ENCODE measurements at regions not wholly inside any gene's neighbourhood (a gene's known extent, or its start where the extent isn't known, plus 50 kb on each side); places are given as distances from the start of the nearest gene placed in this dataset.

DNA sequence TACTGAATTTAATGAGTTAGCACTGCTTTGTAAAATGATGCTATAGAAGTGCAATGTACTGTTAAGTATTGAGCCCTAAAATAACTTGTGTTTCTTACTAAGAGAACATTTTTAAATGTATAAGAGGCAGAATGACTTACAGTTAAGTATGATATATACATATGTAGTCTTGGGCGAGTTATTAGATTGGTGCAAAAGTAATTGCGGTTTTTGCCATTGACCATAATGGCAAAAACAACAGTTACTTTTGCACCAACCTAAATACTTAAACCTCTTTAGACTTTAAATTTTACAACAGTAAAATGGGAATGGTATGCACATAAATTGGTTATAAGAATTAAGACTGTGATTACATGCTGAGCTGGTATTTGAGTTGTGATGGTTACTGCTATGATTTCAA, 79.8 kb downstream of the CNTN3 start:
- Histone ChIP-seq H3K9ac (ENCODE audit: low read length) (no peak overlapping the region), H3K36me3 (ENCODE audit: insufficient read depth, low read length) (no peaks in the 10 kb centered on the region), H3K9me2 (ENCODE audit: insufficient read depth, low read length) (no peaks in the 10 kb centered on the region), H4K20me1 (ENCODE audit: insufficient read depth) (no peaks in the 10 kb centered on the region), H3K4me3 (ENCODE audit: low read length) (no peak overlapping the region), H3K27me3 (ENCODE audit: insufficient read depth, low read depth, low read length) (no peaks in the 10 kb centered on the region), H3K27ac (ENCODE audit: low read length) (no peak overlapping the region), H3K79me2 (replicated peaks; ENCODE audit: insufficient read depth, low read length) (no peaks in the 10 kb centered on the region), H3K4me2 (ENCODE audit: low read length) (no peak overlapping the region), H3F3A (ENCODE audit: insufficient read depth, low read length, poor library complexity, severe bottlenecking) (no peaks in the 10 kb centered on the region), H2AFZ (ENCODE audit: low read depth, low read length) (no peak overlapping the region), H3K9me3 (ENCODE audit: low read length) (no peaks in the 10 kb centered on the region)
- TF ChIP-seq RAD21 (conservative IDR thresholded peaks at IDR 0.05) (no peak), EZH2 (IDR thresholded peaks at IDR 0.05; ENCODE audit: borderline replicate concordance, insufficient read depth, low read length, poor library complexity, severe bottlenecking) (no peak), TAF1 (IDR thresholded peaks at IDR 0.05; ENCODE audit: low read depth) (no peak), MXI1 (conservative IDR thresholded peaks at IDR 0.05; ENCODE audit: poor library complexity, severe bottlenecking) (no peak), EP300 (conservative IDR thresholded peaks at IDR 0.05; ENCODE audit: poor library complexity, severe bottlenecking) (no peak), SMC3 (conservative IDR thresholded peaks at IDR 0.05; ENCODE audit: poor library complexity) (no peak), POLR2AphosphoS5 (IDR thresholded peaks at IDR 0.05) (no peak)
- TF ChIP-seq, protein P1, sequence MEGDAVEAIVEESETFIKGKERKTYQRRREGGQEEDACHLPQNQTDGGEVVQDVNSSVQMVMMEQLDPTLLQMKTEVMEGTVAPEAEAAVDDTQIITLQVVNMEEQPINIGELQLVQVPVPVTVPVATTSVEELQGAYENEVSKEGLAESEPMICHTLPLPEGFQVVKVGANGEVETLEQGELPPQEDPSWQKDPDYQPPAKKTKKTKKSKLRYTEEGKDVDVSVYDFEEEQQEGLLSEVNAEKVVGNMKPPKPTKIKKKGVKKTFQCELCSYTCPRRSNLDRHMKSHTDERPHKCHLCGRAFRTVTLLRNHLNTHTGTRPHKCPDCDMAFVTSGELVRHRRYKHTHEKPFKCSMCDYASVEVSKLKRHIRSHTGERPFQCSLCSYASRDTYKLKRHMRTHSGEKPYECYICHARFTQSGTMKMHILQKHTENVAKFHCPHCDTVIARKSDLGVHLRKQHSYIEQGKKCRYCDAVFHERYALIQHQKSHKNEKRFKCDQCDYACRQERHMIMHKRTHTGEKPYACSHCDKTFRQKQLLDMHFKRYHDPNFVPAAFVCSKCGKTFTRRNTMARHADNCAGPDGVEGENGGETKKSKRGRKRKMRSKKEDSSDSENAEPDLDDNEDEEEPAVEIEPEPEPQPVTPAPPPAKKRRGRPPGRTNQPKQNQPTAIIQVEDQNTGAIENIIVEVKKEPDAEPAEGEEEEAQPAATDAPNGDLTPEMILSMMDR (IDR thresholded peaks at IDR 0.05; ENCODE audit: poor library complexity, severe bottlenecking): no peak
- TF ChIP-seq, protein P2, sequence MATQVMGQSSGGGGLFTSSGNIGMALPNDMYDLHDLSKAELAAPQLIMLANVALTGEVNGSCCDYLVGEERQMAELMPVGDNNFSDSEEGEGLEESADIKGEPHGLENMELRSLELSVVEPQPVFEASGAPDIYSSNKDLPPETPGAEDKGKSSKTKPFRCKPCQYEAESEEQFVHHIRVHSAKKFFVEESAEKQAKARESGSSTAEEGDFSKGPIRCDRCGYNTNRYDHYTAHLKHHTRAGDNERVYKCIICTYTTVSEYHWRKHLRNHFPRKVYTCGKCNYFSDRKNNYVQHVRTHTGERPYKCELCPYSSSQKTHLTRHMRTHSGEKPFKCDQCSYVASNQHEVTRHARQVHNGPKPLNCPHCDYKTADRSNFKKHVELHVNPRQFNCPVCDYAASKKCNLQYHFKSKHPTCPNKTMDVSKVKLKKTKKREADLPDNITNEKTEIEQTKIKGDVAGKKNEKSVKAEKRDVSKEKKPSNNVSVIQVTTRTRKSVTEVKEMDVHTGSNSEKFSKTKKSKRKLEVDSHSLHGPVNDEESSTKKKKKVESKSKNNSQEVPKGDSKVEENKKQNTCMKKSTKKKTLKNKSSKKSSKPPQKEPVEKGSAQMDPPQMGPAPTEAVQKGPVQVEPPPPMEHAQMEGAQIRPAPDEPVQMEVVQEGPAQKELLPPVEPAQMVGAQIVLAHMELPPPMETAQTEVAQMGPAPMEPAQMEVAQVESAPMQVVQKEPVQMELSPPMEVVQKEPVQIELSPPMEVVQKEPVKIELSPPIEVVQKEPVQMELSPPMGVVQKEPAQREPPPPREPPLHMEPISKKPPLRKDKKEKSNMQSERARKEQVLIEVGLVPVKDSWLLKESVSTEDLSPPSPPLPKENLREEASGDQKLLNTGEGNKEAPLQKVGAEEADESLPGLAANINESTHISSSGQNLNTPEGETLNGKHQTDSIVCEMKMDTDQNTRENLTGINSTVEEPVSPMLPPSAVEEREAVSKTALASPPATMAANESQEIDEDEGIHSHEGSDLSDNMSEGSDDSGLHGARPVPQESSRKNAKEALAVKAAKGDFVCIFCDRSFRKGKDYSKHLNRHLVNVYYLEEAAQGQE (IDR thresholded peaks at IDR 0.05; ENCODE audit: borderline replicate concordance): no peak

DNA sequence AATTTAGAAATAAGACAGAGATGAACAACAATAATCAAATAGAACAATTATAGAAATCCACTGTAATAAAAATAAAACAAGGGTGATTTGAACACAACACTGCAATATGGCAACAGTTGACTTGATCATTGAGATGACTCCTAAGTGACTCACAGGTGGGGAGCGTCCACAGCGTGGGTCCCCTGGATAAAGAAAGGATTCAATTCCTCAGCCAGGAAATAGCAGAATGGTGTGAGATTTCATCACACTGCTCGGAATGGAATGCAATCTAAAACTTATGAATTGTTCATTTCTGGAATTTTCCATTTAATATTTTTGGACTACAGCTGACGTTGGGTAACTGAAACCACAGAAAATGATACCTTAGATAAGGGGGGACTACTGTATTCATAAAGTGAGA, 82.0 kb downstream of the CNTN3 start:
- no peak for TF ChIP-seq MXI1 (conservative IDR thresholded peaks at IDR 0.05; ENCODE audit: poor library complexity, severe bottlenecking)
- no peak for TF ChIP-seq RAD21 (conservative IDR thresholded peaks at IDR 0.05)
- TF ChIP-seq EZH2 (IDR thresholded peaks at IDR 0.05; ENCODE audit: borderline replicate concordance, insufficient read depth, low read length, poor library complexity, severe bottlenecking): no peak
- TF ChIP-seq, protein P2 (IDR thresholded peaks at IDR 0.05; ENCODE audit: borderline replicate concordance): no peak
- Histone ChIP-seq H3K9me3 (ENCODE audit: low read length) (no peaks in the 10 kb centered on the region), H3F3A (ENCODE audit: insufficient read depth, low read length, poor library complexity, severe bottlenecking) (no peaks in the 10 kb centered on the region), H3K27me3 (ENCODE audit: insufficient read depth, low read depth, low read length) (no peaks in the 10 kb centered on the region), H3K4me3 (ENCODE audit: low read length) (no peak overlapping the region), H4K20me1 (ENCODE audit: insufficient read depth) (no peaks in the 10 kb centered on the region), H3K79me2 (replicated peaks; ENCODE audit: insufficient read depth, low read length) (no peaks in the 10 kb centered on the region), H3K36me3 (ENCODE audit: insufficient read depth, low read length) (no peaks in the 10 kb centered on the region), H3K4me2 (ENCODE audit: low read length) (no peak overlapping the region), H2AFZ (ENCODE audit: low read depth, low read length) (no peak overlapping the region), H3K9me2 (ENCODE audit: insufficient read depth, low read length) (no peaks in the 10 kb centered on the region), H3K27ac (ENCODE audit: low read length) (no peak overlapping the region), H3K9ac (ENCODE audit: low read length) (no peak overlapping the region)
